Stimulated activated CD4-positive, alpha-beta T cell treated with anti-CD3 and anti-CD28 coated beads, Interleukin-12 subunit alpha, Interleukin-12 subunit beta, amount 100 ng/mL, for 48 hours (primary cell): ENCODE measurements at regions not wholly inside any gene's neighbourhood (a gene's known extent, or its start where the extent isn't known, plus 50 kb on each side); places are given as distances from the start of the nearest gene placed in this dataset.
"Not testable (repeated sequence)": the region's sequence is repeated elsewhere in the genome, so short reads cannot be mapped to it uniquely, and the experiment has no call there.

Experiments used
- DNase-seq, 3 donors: peaks; one replicate each; pipeline ENCODE4 v3.0.0-alpha.2; 2020; ENCODE audit warnings: low read depth in 2 of 3, low spot score in 1 of 3

GRCh38 chr18:68153821-68154220 lies 561.1 kb downstream of the TMX3 start:
- not testable (repeated sequence) for DNase-seq

GRCh38 chr18:68152770-68153169 lies 562.1 kb downstream of the TMX3 start:
- no peak for DNase-seq

DNA sequence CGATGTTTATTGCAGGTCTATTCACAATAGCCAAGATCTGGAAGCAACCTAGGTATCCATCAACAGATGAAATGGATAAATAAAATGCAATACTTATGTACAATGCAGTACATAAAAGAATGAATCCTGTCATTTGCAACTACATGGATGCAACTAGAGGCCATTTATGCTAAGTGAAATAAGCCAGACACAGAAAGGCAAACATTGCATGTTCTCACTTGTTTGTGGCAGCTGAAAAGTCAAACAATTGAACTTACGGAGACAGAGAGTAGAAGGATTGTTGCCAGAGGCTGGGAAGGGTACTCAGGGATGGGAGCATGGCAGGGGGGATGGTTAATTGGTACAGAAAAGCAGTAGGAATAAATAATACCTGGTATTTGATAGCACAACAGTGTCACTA lies 563.9 kb downstream of the TMX3 start:
- DNase-seq = no peak

- no peak for DNase-seq
Observed at GRCh38 chr18:68148863-68149262, 566.0 kb downstream of the TMX3 start.

GRCh38 chr18:68147728-68148127 lies 567.2 kb downstream of the TMX3 start:
- no peak for DNase-seq

DNA sequence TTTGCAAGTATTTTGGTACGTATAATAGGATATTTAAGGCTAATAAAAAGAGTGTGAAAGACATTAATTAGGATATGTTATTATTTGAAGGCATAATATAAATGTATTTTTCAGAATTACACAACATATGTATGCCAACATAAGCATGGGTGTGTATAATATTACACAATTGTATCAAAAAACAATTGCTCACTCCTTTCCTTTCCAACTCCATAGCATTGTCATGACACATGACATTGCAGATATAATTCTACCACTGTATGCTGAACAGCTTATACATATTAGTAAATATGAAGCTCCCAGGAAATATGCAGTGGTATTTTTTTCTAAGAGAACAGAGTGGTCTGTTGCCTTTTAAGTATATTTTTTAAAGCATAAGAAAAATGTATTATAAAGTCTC lies 593.1 kb downstream of the TMX3 start:
- no peak for DNase-seq

- DNase-seq = no peak
Observed at GRCh38 chr18:68121308-68121707, 593.6 kb downstream of the TMX3 start.

- no peak for DNase-seq
Observed at GRCh38 chr18:68114989-68115388, 598.5 kb upstream of the DSEL start.

- DNase-seq = no peak
Observed at GRCh38 chr18:68104036-68104435, 587.5 kb upstream of the DSEL start.

GRCh38 chr18:68103561-68103960 lies 587.0 kb upstream of the DSEL start:
- DNase-seq = no peak

GRCh38 chr18:68102117-68102516 lies 585.6 kb upstream of the DSEL start:
- DNase-seq = no peak

- no peak for DNase-seq
Observed at GRCh38 chr18:68098655-68099054, 582.1 kb upstream of the DSEL start.

DNA sequence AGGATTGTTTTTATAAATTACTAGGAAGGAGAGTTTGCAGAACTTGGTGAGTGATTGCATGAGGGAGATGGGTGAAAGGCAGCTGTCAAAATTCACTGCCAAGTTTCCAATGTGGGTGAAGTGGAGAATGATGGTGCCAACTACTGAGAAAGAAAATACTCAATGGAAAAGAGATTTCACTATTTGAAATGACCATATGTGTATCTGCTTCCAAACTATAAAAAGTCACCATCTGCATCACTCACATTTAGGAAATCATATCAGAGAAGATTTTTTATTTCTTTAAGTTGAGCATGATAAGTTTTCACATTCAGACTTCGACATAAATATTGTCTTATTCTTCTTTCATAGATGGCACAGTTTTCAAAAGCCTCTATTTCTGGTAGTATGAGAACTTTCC lies 570.0 kb upstream of the DSEL start:
- no peak for DNase-seq

GRCh38 chr18:68085251-68085650 lies 568.7 kb upstream of the DSEL start:
- no peak for DNase-seq

DNA sequence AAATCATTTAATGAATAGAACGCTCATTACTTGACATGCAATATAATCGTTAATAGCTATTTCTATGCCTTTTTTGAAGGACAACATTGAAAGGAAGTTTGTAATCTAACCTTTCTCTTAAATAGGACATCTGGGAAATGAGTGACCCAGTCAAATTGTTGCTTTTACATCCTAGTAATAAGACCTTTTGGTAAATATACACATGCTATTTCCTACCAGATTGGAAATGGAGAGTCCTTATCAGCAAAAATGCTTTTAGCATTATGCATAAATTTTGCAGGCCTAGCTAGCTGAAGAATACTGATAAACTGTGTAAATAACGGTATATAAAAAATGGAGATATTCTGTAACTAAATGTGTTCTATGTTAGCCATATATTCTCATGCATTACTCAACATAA lies 567.3 kb upstream of the DSEL start:
- no peak for DNase-seq

GRCh38 chr18:68083131-68083530 lies 566.6 kb upstream of the DSEL start:
- DNase-seq = no peak

DNA sequence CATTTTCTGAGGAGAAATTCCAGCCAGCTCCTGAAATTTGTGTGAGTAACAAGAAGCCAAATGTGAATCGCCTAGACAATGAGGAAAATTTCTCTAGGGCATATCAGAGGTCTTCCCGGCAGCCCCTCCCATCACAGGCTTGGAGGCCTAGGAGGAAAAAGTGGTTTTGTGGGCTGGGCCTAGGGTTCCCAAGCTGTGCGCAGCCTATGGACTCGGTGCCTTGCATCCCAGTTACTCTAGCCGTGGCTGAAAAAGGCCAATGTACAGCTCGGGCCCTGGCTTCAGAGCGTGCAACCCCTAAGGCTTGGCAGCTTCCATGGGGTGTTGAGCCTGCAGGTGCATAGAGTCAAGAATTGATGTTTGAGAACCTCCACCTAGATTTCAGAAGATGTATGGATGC lies 556.2 kb upstream of the DSEL start:
- no peak for DNase-seq

GRCh38 chr18:68060871-68061270 lies 544.4 kb upstream of the DSEL start:
- DNase-seq = no peak

GRCh38 chr18:68056936-68057335 lies 540.4 kb upstream of the DSEL start:
- DNase-seq = no peak

DNA sequence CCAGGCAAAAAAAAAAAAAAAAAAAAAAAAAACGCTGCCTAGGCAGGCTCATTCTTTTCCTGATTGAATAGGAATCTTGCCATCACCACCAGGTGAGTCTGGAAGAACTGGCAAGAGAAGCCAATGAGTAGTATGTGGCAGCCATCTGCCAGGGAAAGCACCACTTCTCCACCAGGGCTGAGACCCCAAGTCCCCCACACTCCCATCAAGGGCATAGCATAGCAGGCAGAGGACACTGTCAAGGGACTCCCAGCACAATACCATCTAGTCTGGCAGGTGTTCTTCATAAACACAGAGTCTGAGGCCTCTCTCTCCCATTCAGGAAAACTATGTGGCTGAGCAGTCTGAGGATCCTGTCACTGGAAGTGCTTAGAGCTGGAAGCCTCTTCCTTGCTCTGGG lies 538.1 kb upstream of the DSEL start:
- no peak for DNase-seq

DNA sequence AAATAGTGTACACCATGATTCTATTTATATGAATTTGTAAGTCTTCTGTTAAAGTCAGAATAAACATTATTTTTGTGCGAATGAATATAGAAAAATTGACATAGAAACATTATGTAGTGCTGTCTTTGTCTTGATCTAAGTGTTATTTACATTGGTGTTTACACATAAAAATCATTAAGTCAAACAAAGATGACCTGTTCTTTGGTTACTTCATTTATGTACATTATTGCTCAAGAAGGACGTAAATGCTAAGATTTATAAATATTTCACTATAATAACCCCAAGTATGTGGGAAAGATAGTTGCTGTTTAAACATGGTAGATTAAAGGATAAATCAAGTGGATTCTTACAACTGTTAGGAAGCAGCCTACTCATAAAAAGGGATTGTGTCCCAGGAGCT lies 536.8 kb upstream of the DSEL start:
- DNase-seq = no peak

GRCh38 chr18:68041327-68041726 lies 524.8 kb upstream of the DSEL start:
- no peak for DNase-seq

- no peak for DNase-seq
Observed at GRCh38 chr18:68040198-68040597, 523.7 kb upstream of the DSEL start.
